ENCODE measurements at regions not wholly inside any gene's neighbourhood (a gene's known extent, or its start where the extent isn't known, plus 50 kb on each side); places are given as distances from the start of the nearest gene placed in this dataset.

DNA sequence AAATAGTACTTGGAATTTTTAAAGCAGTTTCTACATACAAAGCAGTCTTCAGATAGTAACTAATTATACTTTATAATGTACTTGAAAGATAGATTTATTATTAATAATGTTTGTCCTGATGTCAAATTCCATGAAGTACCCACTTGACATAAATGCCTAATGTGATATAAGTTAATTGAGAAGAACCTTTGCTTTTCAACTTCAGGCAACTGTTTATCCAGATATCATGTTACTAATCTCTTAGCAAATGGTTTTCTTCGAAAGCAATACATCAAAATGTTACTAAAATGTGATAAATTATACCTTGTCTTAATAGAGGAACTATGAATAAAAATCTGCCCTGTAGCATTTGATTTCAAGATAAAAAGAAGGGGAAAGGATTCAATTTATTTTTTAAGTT is 146.8 kb upstream of the FBXL17 start:
- TF ChIP-seq, protein P1, sequence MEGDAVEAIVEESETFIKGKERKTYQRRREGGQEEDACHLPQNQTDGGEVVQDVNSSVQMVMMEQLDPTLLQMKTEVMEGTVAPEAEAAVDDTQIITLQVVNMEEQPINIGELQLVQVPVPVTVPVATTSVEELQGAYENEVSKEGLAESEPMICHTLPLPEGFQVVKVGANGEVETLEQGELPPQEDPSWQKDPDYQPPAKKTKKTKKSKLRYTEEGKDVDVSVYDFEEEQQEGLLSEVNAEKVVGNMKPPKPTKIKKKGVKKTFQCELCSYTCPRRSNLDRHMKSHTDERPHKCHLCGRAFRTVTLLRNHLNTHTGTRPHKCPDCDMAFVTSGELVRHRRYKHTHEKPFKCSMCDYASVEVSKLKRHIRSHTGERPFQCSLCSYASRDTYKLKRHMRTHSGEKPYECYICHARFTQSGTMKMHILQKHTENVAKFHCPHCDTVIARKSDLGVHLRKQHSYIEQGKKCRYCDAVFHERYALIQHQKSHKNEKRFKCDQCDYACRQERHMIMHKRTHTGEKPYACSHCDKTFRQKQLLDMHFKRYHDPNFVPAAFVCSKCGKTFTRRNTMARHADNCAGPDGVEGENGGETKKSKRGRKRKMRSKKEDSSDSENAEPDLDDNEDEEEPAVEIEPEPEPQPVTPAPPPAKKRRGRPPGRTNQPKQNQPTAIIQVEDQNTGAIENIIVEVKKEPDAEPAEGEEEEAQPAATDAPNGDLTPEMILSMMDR (IDR thresholded peaks at IDR 0.05), result no peak
- no peak for TF ChIP-seq EZH2phosphoT487 (IDR thresholded peaks at IDR 0.05)

Data from neural progenitor cell (in vitro differentiated cells).